ENCODE measurements at regions not wholly inside any gene's neighbourhood (a gene's known extent, or its start where the extent isn't known, plus 50 kb on each side); places are given as distances from the start of the nearest gene placed in this dataset.
A peak's percentile ranks its signal among the peaks of the same experiment; 100 is the strongest.

GRCh38 chr17:69981441-69981840 is 93.6 kb upstream of the KCNJ16 start (continued):
- TF ChIP-seq IRF3 (IDR thresholded peaks at IDR 0.05; ENCODE audit: low read depth, low read length) (no peak), NRF1 (IDR thresholded peaks at IDR 0.05; ENCODE audit: low read depth, low read length) (no peak), GATA2 (CRISPR knock-in tag; IDR thresholded peaks at IDR 0.05) (no peak), RXRA (IDR thresholded peaks at IDR 0.05; ENCODE audit: borderline replicate concordance, low read depth) (no peak)

GRCh38 chr17:69995476-69995875 is 79.5 kb upstream of the KCNJ16 start:
- Histone ChIP-seq H3K9ac (no peak overlapping the region), H3K79me2 (ENCODE audit: insufficient read depth) (no peaks in the 10 kb centered on the region), H4K20me1 (ENCODE audit: insufficient read depth) (no peaks in the 10 kb centered on the region), H3K9me2 (no peaks in the 10 kb centered on the region), H3K4me1 (ENCODE audit: control insufficient read depth in 1 of 2, insufficient read depth in 2 of 2, low read depth in 1 of 2, low read length in 1 of 2) (peaks cover 0 to 14% of the 10 kb centered on the region in 2 experiments; a peak in 1 of 4 replicates), H3K4me3 (ENCODE audit: low read depth in 2 of 2, low read length in 1 of 2) (no peak overlapping the region), H3F3A (replicated peaks; ENCODE audit: insufficient read depth) (peaks cover 14% of the 10 kb centered on the region), H3K4me2 (no peak overlapping the region), H2AFZ (ENCODE audit: low read depth) (no peak overlapping the region), H3K36me3 (replicated peaks in 1 of 2; ENCODE audit: control insufficient read depth in 1 of 2, insufficient read depth in 2 of 2, low read length in 1 of 2) (no peaks in the 10 kb centered on the region), H3K27ac (ENCODE audit: low read depth in 2 of 2, low read length in 1 of 2) (no peak overlapping the region), H3K27me3 (ENCODE audit: insufficient read depth) (no peaks in the 10 kb centered on the region), H3K9me3 (no peaks in the 10 kb centered on the region)
- no peak for DNase-seq
- ChIA-PET POLR2A (no interaction called here), CTCF (interaction anchor here (0.9 kb wide), 1 partner anchor 22 kb away, joined by 3 read pairs; no protein-coding TSS in a partner anchor)
- TF ChIP-seq YY1 (IDR thresholded peaks at IDR 0.05; ENCODE audit: low read depth) = no peak
- WGBS (ENCODE audit: low lambda C conversion rate) = 65% methylated on average over 2 of the region's 2 CpGs

- POLR2A ChIA-PET = no interaction called here
- H3K4me2 ChIP-seq = 0 out of 2 replicates have a peak overlapping the region, but pooled peaks have one; percentile 2
Observed at GRCh38 chr17:69997332-69997731, 77.7 kb upstream of the KCNJ16 start.

More at GRCh38 chr17:69997332-69997731, 77.7 kb upstream of the KCNJ16 start:
- TF ChIP-seq PBX3 (IDR thresholded peaks at IDR 0.05) (peak; percentile 90), RXRA (IDR thresholded peaks at IDR 0.05; ENCODE audit: borderline replicate concordance, low read depth) (no peak), POLR2AphosphoS5 (IDR thresholded peaks at IDR 0.05; ENCODE audit: low read depth, low read length) (0 out of 2 replicates have a peak, but pooled peaks have one; percentile 44), EP300 (IDR thresholded peaks at IDR 0.05; ENCODE audit: borderline replicate concordance in 1 of 2, low read depth in 1 of 2, low read length in 1 of 2) (peak in 1 of 2 experiments; percentile 74; a peak in 1 of 4 replicates), NFIC (IDR thresholded peaks at IDR 0.05; ENCODE audit: borderline replicate concordance) (peak; percentile 55; the same call in 1 of the 2 replicates), TCF12 (IDR thresholded peaks at IDR 0.05) (peak; percentile 96), ELF1 (IDR thresholded peaks at IDR 0.05) (no peak), JUND (IDR thresholded peaks at IDR 0.05) (peak; percentile 49), FOSL2 (IDR thresholded peaks at IDR 0.05; ENCODE audit: borderline replicate concordance, low read depth) (peak; percentile 19; the same call in 1 of the 2 replicates), SMC3 (IDR thresholded peaks at IDR 0.05; ENCODE audit: low read depth, low read length) (no peak)
- TF ChIP-seq, protein P1, sequence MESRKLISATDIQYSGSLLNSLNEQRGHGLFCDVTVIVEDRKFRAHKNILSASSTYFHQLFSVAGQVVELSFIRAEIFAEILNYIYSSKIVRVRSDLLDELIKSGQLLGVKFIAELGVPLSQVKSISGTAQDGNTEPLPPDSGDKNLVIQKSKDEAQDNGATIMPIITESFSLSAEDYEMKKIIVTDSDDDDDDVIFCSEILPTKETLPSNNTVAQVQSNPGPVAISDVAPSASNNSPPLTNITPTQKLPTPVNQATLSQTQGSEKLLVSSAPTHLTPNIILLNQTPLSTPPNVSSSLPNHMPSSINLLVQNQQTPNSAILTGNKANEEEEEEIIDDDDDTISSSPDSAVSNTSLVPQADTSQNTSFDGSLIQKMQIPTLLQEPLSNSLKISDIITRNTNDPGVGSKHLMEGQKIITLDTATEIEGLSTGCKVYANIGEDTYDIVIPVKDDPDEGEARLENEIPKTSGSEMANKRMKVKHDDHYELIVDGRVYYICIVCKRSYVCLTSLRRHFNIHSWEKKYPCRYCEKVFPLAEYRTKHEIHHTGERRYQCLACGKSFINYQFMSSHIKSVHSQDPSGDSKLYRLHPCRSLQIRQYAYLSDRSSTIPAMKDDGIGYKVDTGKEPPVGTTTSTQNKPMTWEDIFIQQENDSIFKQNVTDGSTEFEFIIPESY (IDR thresholded peaks at IDR 0.05; ENCODE audit: borderline replicate concordance, low read depth) = 0 out of 2 replicates have a peak, but pooled peaks have one; percentile 19
- TF ChIP-seq, protein P2, sequence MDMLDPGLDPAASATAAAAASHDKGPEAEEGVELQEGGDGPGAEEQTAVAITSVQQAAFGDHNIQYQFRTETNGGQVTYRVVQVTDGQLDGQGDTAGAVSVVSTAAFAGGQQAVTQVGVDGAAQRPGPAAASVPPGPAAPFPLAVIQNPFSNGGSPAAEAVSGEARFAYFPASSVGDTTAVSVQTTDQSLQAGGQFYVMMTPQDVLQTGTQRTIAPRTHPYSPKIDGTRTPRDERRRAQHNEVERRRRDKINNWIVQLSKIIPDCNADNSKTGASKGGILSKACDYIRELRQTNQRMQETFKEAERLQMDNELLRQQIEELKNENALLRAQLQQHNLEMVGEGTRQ (IDR thresholded peaks at IDR 0.05; ENCODE audit: borderline replicate concordance, low read depth, low read length) = no peak
- CTCF ChIA-PET = interaction anchor here (0.9 to 1.0 kb wide), 2 partner anchors 51 to 429 kb away, joined by 3 read pairs; no protein-coding TSS in a partner anchor
- Histone ChIP-seq H3K79me2 (ENCODE audit: insufficient read depth) (no peaks in the 10 kb centered on the region), H3K36me3 (replicated peaks in 1 of 2; ENCODE audit: control insufficient read depth in 1 of 2, insufficient read depth in 2 of 2, low read length in 1 of 2) (no peaks in the 10 kb centered on the region), H4K20me1 (ENCODE audit: insufficient read depth) (no peaks in the 10 kb centered on the region), H3K9me2 (no peaks in the 10 kb centered on the region), H3K27ac (ENCODE audit: low read depth in 2 of 2, low read length in 1 of 2) (peak overlapping the region; percentile 56 to 80; a peak in 3 of 4 replicates), H3K9me3 (no peaks in the 10 kb centered on the region), H3K27me3 (ENCODE audit: insufficient read depth) (no peaks in the 10 kb centered on the region), H2AFZ (ENCODE audit: low read depth) (no peak overlapping the region), H3K4me3 (ENCODE audit: low read depth in 2 of 2, low read length in 1 of 2) (no peak overlapping the region), H3F3A (replicated peaks; ENCODE audit: insufficient read depth) (peaks cover 14% of the 10 kb centered on the region), H3K9ac (no peak overlapping the region), H3K4me1 (ENCODE audit: control insufficient read depth in 1 of 2, insufficient read depth in 2 of 2, low read depth in 1 of 2, low read length in 1 of 2) (peaks cover 0 to 12% of the 10 kb centered on the region in 2 experiments; a peak in 1 of 4 replicates)
- no peak for DNase-seq

Data from SK-N-SH (cell line).